KMS-11 (cell line): ENCODE measurements at regions not wholly inside any gene's neighbourhood (a gene's known extent, or its start where the extent isn't known, plus 50 kb on each side); places are given as distances from the start of the nearest gene placed in this dataset.

Experiments used
- H2AFZ ChIP-seq: fragments of 200-600 bp; sonication (generic); 2 replicates; pipeline ENCODE4 v1.6.1; 2016; ENCODE audit warnings: antibody characterized with exemption, mixed run types, low read depth
- H3K27ac ChIP-seq: fragments of 200-600 bp; sonication (generic); 2 replicates; pipeline ENCODE4 v1.6.1; 2016; ENCODE audit warnings: mild to moderate bottlenecking, mixed run types
- H3K27me3 ChIP-seq: fragments of 200-600 bp; sonication (generic); 2 replicates; pipeline ENCODE4 v1.6.1; 2017; ENCODE audit warnings: mild to moderate bottlenecking, low read depth, mixed run types, moderate library complexity; ENCODE audit not compliant: insufficient read depth
- H3K36me3 ChIP-seq: fragments of 200-600 bp; sonication (generic); 2 replicates; pipeline ENCODE4 v1.6.1; 2017; ENCODE audit warnings: mild to moderate bottlenecking, mixed run types; ENCODE audit not compliant: insufficient read depth
- H3K4me1 ChIP-seq: fragments of 200-600 bp; sonication (generic); 2 replicates; pipeline ENCODE4 v1.6.1; 2016; ENCODE audit warnings: mild to moderate bottlenecking, low read depth, mixed run types; ENCODE audit not compliant: poor library complexity, severe bottlenecking
- H3K4me2 ChIP-seq: fragments of 200-600 bp; sonication (generic); 2 replicates; pipeline ENCODE4 v1.7.0; 2016; ENCODE audit warnings: mild to moderate bottlenecking, mixed run types
- H3K4me3 ChIP-seq: fragments of 200-600 bp; sonication (generic); IDR thresholded peaks from 2 replicates; pipeline ENCODE4 v1.6.1; 2017; ENCODE audit warnings: low read depth, low read length, mixed read lengths; ENCODE audit not compliant: insufficient read depth
- H3K79me2 ChIP-seq: fragments of 200-600 bp; sonication (generic); 2 replicates; pipeline ENCODE4 v1.6.1; 2016; ENCODE audit warnings: low read depth, mixed run types; ENCODE audit not compliant: insufficient read depth
- H3K9ac ChIP-seq: fragments of 200-600 bp; sonication (generic); 2 replicates; pipeline ENCODE4 v1.6.1; 2016; ENCODE audit warnings: mild to moderate bottlenecking, mixed run types
- H4K20me1 ChIP-seq: fragments of 200-600 bp; sonication (generic); 2 replicates; pipeline ENCODE4 v1.6.1; 2016; ENCODE audit warnings: mild to moderate bottlenecking, mixed run types; ENCODE audit not compliant: insufficient read depth
- CTCF ChIP-seq: fragments of 200-600 bp; sonication (generic); conservative IDR thresholded peaks from 2 replicates; pipeline ENCODE4 v1.6.1; 2017; ENCODE audit warnings: low read depth, mild to moderate bottlenecking, antibody characterized with exemption, low read length, moderate library complexity, mixed read lengths

DNA sequence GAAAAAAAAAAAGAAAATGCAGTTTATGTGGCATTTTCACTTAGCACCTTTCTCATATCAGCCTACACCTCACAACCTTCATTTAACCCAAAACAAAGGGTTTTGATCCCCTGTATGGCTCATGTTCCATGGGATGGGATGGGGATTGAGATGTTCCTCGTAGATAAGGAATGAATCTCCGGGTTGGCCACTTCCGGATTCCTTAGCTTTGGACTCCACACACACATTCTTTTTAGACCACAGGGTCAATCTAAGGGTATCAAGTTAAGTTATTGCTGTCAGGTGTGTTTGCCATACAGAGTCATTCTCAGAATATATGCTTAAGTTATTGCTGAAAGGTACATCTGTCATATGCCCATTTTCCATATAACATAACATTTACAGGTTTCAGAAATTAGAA, 301.4 kb upstream of the TGFBR2 start:
- Histone ChIP-seq H3K36me3 (no peaks in the 10 kb centered on the region), H3K79me2 (no peaks in the 10 kb centered on the region), H2AFZ (no peak overlapping the region)

DNA sequence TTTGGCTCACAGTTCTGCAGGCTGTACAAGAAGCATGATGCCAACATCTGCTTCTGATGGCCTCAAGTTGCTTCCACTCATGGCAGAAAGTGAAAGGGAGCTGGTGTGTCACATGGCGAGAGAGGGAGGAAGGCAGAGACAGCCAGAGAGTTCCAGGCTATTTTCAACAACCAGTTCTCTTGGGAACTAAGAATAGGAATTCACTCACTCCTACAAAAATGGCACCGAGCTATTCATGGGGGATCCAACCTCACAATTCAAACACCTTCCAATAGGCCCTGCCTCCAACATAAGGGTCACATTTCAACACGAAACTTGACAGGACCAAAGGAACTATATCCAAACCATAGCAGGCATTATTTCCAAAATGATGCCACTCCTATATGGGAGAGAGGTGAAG, 299.5 kb upstream of the TGFBR2 start:
- no peaks in the 10 kb centered on the region for H3K27me3 ChIP-seq
- no peak overlapping the region for H3K4me3 ChIP-seq
- TF ChIP-seq CTCF: no peak
- no peak overlapping the region for H3K4me2 ChIP-seq
- H3K27ac ChIP-seq: no peak overlapping the region
- no peaks in the 10 kb centered on the region for H3K36me3 ChIP-seq
- no peaks in the 10 kb centered on the region for H3K79me2 ChIP-seq
- H3K9ac ChIP-seq: no peak overlapping the region
- no peaks in the 10 kb centered on the region for H3K4me1 ChIP-seq
- no peak overlapping the region for H2AFZ ChIP-seq
- H4K20me1 ChIP-seq: no peaks in the 10 kb centered on the region

More for the DNA sequence above, 301.4 kb upstream of the TGFBR2 start:
- Histone ChIP-seq H3K9ac (no peak overlapping the region), H3K4me3 (no peak overlapping the region), H3K4me2 (no peak overlapping the region), H4K20me1 (no peaks in the 10 kb centered on the region), H3K4me1 (no peaks in the 10 kb centered on the region), H3K27me3 (no peaks in the 10 kb centered on the region), H3K27ac (no peak overlapping the region)
- TF ChIP-seq CTCF: no peak

DNA sequence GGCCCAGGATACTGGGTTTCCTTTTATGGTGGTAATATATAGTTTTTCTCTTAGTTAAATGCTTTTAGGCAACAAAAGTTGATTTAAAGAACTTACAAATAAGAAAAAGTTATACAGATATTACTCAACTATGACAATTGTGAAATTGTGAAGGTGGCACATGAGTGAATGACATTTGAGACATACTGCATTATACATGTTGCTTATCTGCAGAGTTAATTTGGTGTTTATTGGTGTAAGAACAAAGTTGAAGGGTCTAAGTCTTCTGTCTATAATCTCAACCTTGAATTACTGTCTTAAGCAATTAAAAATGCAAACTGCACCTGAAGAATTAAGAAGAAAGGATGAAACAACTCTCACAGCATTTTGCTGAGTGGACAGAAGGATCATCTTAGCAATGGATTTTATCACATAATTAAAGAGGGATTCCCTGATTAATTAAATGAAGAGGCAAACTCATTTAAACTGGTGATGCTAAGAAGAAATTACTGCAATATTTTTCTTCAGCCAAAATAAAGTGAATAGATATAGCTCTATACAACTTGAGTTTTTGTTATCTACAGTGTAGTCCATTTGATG, 298.9 kb upstream of the TGFBR2 start:
- H3K4me1 ChIP-seq: no peaks in the 10 kb centered on the region
- no peak for TF ChIP-seq CTCF
- no peak overlapping the region for H2AFZ ChIP-seq
- H3K79me2 ChIP-seq: no peaks in the 10 kb centered on the region
- H3K27ac ChIP-seq: no peak overlapping the region
- no peaks in the 10 kb centered on the region for H3K27me3 ChIP-seq
- no peaks in the 10 kb centered on the region for H4K20me1 ChIP-seq
- no peak overlapping the region for H3K4me3 ChIP-seq
- no peaks in the 10 kb centered on the region for H3K36me3 ChIP-seq
- no peak overlapping the region for H3K9ac ChIP-seq
- H3K4me2 ChIP-seq: no peak overlapping the region

DNA sequence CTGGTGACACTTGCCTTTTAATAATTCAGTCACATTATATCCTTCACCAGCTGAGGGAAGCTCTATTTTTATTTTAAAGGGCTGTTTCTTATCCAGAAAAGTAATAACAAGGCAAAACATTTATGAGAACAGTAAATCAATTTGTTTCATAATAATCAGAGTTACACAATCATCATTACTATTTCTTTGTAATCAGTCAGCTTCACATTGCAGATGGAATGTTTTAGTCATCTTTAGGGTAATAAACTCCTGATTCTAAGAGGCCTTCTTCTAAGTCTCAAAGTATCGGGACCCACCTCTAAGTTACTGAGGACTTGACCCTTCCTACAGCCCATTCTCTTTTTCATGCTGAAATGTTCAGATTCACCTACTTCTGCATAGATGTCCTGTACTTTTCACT, 298.3 kb upstream of the TGFBR2 start:
- Histone ChIP-seq H3K4me3 (no peak overlapping the region), H2AFZ (no peak overlapping the region)

More for the DNA sequence above, 298.3 kb upstream of the TGFBR2 start:
- H4K20me1 ChIP-seq: no peaks in the 10 kb centered on the region
- H3K4me2 ChIP-seq: no peak overlapping the region
- no peaks in the 10 kb centered on the region for H3K27me3 ChIP-seq
- no peaks in the 10 kb centered on the region for H3K36me3 ChIP-seq
- TF ChIP-seq CTCF: no peak
- no peaks in the 10 kb centered on the region for H3K79me2 ChIP-seq
- no peak overlapping the region for H3K27ac ChIP-seq
- no peak overlapping the region for H3K9ac ChIP-seq
- no peaks in the 10 kb centered on the region for H3K4me1 ChIP-seq
